Frontal cortex (tissue), 3 donors: ENCODE measurements at regions not wholly inside any gene's neighbourhood (a gene's known extent, or its start where the extent isn't known, plus 50 kb on each side); places are given as distances from the start of the nearest gene placed in this dataset.
"Not testable (repeated sequence)": the region's sequence is repeated elsewhere in the genome, so short reads cannot be mapped to it uniquely, and the experiment has no call there.

Experiments
- DNase-seq, 2 donors: peaks; one replicate each; pipeline ENCODE4 v3.0.0; 2012; ENCODE audit warnings: low spot score in 2 of 2
- FAIRE-seq: peaks from 2 replicates; lab custom pipeline; 2012; peaks lifted over from hg19 to GRCh38; lab: Jason Lieb, UNC
- donor health status: control.
- donor health status: control.
- donor health status: control.

- FAIRE-seq (no peak), DNase-seq (no peak)
Observed at GRCh38 chr12:113537046-113537750, 65.5 kb upstream of the LHX5 start.

GRCh38 chr12:113535100-113535499 lies 63.4 kb upstream of the LHX5 start:
- FAIRE-seq (no peak), DNase-seq (no peak)

- no peak for DNase-seq
- FAIRE-seq = no peak
Observed at GRCh38 chr12:113534555-113534954, 62.9 kb upstream of the LHX5 start.

- FAIRE-seq (no peak), DNase-seq (no peak)
Observed at GRCh38 chr12:113533842-113534375, 62.2 kb upstream of the LHX5 start.

- no peak for DNase-seq
Observed at GRCh38 chr12:113532292-113532691, 60.6 kb upstream of the LHX5 start.

GRCh38 chr12:113531073-113531472 lies 59.4 kb upstream of the LHX5 start:
- DNase-seq, FAIRE-seq: not testable (repeated sequence)

More at GRCh38 chr12:113532292-113532691, 60.6 kb upstream of the LHX5 start:
- no peak for FAIRE-seq

- FAIRE-seq (no peak), DNase-seq (no peak)
Observed at GRCh38 chr12:113528606-113529293, 57.1 kb upstream of the LHX5 start.

GRCh38 chr12:113525066-113525465 lies 53.4 kb upstream of the LHX5 start:
- no peak for FAIRE-seq
- no peak for DNase-seq

GRCh38 chr12:113524495-113524894 lies 52.8 kb upstream of the LHX5 start:
- FAIRE-seq (no peak), DNase-seq (no peak)

- FAIRE-seq (no peak), DNase-seq (no peak)
Observed at GRCh38 chr12:113521708-113522107, 50.0 kb upstream of the LHX5 start.
